Heart left ventricle (tissue), 16 donors: ENCODE measurements at regions not wholly inside any gene's neighbourhood (a gene's known extent, or its start where the extent isn't known, plus 50 kb on each side); places are given as distances from the start of the nearest gene placed in this dataset.
"Not testable (repeated sequence)": the region's sequence is repeated elsewhere in the genome, so short reads cannot be mapped to it uniquely, and the experiment has no call there.

Experiments used
- ATAC-seq, 4 donors: fragments of 200-7000 bp; cut with Tn5 transposase; one replicate each; pipeline ENCODE4 v1.9.1; 2020 to 2022; ENCODE audit warnings: moderate library complexity in 4 of 4, mild to moderate bottlenecking in 3 of 4, moderate number of reproducible peaks in 1 of 4
- DNase-seq, 5 donors: peaks; one replicate each; pipeline ENCODE4 v3.0.0-alpha.2; 2020
- H3K27ac ChIP-seq, 12 donors: fragments of 200-600 bp; sonication (generic) in 4 of 12; one replicate each; pipeline versions ENCODE4 v1.5.0 to v1.8.0; 2016 to 2022; ENCODE audit warnings: mild to moderate bottlenecking in 2 of 12
- H3K27me3 ChIP-seq, 9 donors: fragments of 200-600 bp; sonication (generic) in 2 of 9; one replicate each; pipeline versions ENCODE4 v1.5.1 to v1.8.0; 2016 to 2022; ENCODE audit warnings: mild to moderate bottlenecking in 3 of 9
- H3K36me3 ChIP-seq, 9 donors: fragments of 200-600 bp; sonication (generic) in 2 of 9; one replicate each; pipeline versions ENCODE4 v1.5.0 to v1.8.0; 2018 to 2022; ENCODE audit warnings: mild to moderate bottlenecking in 2 of 9
- H3K4me1 ChIP-seq, 12 donors: fragments of 200-600 bp; sonication (generic) in 4 of 12; one replicate each; pipeline versions ENCODE4 v1.5.0 to v1.8.0; 2016 to 2022; ENCODE audit warnings: mild to moderate bottlenecking in 3 of 12
- H3K4me3 ChIP-seq, 12 donors: fragments of 200-600 bp; sonication (generic) in 4 of 12; one replicate each; pipeline versions ENCODE4 v1.5.0 to v1.8.0; 2017 to 2022; ENCODE audit warnings: mild to moderate bottlenecking in 9 of 12, moderate library complexity in 4 of 12
- H3K9me3 ChIP-seq, 12 donors: fragments of 200-600 bp; sonication (generic) in 4 of 12; one replicate each; pipeline versions ENCODE4 v1.5.0 to v1.8.0; 2016 to 2022; ENCODE audit warnings: mild to moderate bottlenecking in 1 of 12
- CTCF ChIP-seq, 12 donors: fragments of 200-600 bp; sonication (generic) in 4 of 12; IDR thresholded peaks; one replicate each; pipeline versions ENCODE4 v1.5.0 to v1.8.0; 2018 to 2022; ENCODE audit warnings: antibody characterized with exemption in 12 of 12, mild to moderate bottlenecking in 5 of 12
- POLR2A ChIP-seq, 2 donors: fragments of 450-650 bp; IDR thresholded peaks; one replicate each; pipeline ENCODE4 v1.6.1; 2017; ENCODE audit warnings: antibody characterized with exemption in 2 of 2, mild to moderate bottlenecking in 2 of 2, moderate library complexity in 2 of 2
- WGBS, 4 donors: extraction: QIAGEN DNeasy Blood & Tissue Kit in 2 of 4; methylation state at CpG; one replicate each; pipeline versions ENCODE4 v1.1.5 to v1.1.7; 2013 to 2018; 5-methylcytosine and 5-hydroxymethylcytosine counted together
- intact Hi-C, 10 donors: fragments of 100-400 bp; cut with DNase I; formaldehyde crosslinking; loops; one replicate each; pipeline versions ENCODE4 v1.11.1 to v1.14.2; 2022
- donor health status: ischemic (EF 13 %, LVEDD 7.1; RV severe dilation, severe dysfunction).
- donor health status: healthy with polysubstance abuse.
- donor health status: DM: no; HTN: yes; CAD: no.
- donor health status: DM: no; HTN: no; CAD: no.
- donor health status: ischemic (EF 25% LVEDD 6.9; RV normal size, moderate dysfunction).
- donor health status: ischemic (EF 25% LVEDD 5.7; RV mildly dilated, moderate dysfunction).
- donor health status: healthy.
- donor health status: DM: yes; HTN: yes; CAD: no.
- donor health status: ischemic (EF 35%, LVEDD 5.7; RV mildly dilated, moderate dysfunction).
- donor health status: nonischemic (EF 11% LVEDD 7.7; RV severe dilation, severe dysfunction).
- donor health status: DM: yes; HTN: yes; CAD: no.
- donor health status: PGD.
- donor health status: ischemic (EF 29% LVEDD 5.4; RV normal size, mild dysfunction).
- donor health status: nonischemic (EF 23%, LVEDD 6.1; RV moderate dilation, normal function).

GRCh38 chr12:61564466-61564865 is 695.7 kb upstream of the USP15 start:
- intact Hi-C loops: no loop called here
- Histone ChIP-seq H3K36me3 (no peaks in the 10 kb centered on the region), H3K4me3 (no peak overlapping the region), H3K27ac (no peak overlapping the region), H3K27me3 (no peaks in the 10 kb centered on the region), H3K4me1 (no peaks in the 10 kb centered on the region), H3K9me3 (no peaks in the 10 kb centered on the region)
- TF ChIP-seq CTCF (IDR thresholded peaks at IDR 0.05): no peak
- TF ChIP-seq POLR2A (IDR thresholded peaks at IDR 0.05): no peak
- DNase-seq (no peak), ATAC-seq (no peak)
- WGBS, 4 donors: 34 to 49% (median 42%) methylated on average over 3 of the region's 3 CpGs

GRCh38 chr12:61566183-61566582 is 694.0 kb upstream of the USP15 start:
- ATAC-seq: no peak
- H3K9me3 ChIP-seq: no peaks in the 10 kb centered on the region
- no peaks in the 10 kb centered on the region for H3K36me3 ChIP-seq
- 49 to 58% (median 55%) methylated on average over 2 of the region's 2 CpGs for WGBS, 4 donors
- no peak overlapping the region for H3K27ac ChIP-seq
- no peaks in the 10 kb centered on the region for H3K4me1 ChIP-seq
- no peaks in the 10 kb centered on the region for H3K27me3 ChIP-seq
- intact Hi-C loops: no loop called here
- no peak overlapping the region for H3K4me3 ChIP-seq
- DNase-seq: no peak
- TF ChIP-seq POLR2A (IDR thresholded peaks at IDR 0.05) (no peak), CTCF (IDR thresholded peaks at IDR 0.05) (no peak)

GRCh38 chr12:61574339-61574738 is 685.9 kb upstream of the USP15 start:
- H3K27me3 ChIP-seq: no peaks in the 10 kb centered on the region
- no peaks in the 10 kb centered on the region for H3K4me1 ChIP-seq
- H3K36me3 ChIP-seq: no peaks in the 10 kb centered on the region
- ATAC-seq (no peak), DNase-seq (no peak)
- 46 to 48% (median 47%) methylated on average over 3 of the region's 3 CpGs for WGBS, 4 donors
- H3K9me3 ChIP-seq: no peaks in the 10 kb centered on the region
- no peak overlapping the region for H3K27ac ChIP-seq
- TF ChIP-seq CTCF (IDR thresholded peaks at IDR 0.05) (no peak), POLR2A (IDR thresholded peaks at IDR 0.05) (no peak)
- intact Hi-C loops: no loop called here
- H3K4me3 ChIP-seq: no peak overlapping the region

GRCh38 chr12:61584943-61585342 is 675.3 kb upstream of the USP15 start:
- H3K4me1 ChIP-seq: no peaks in the 10 kb centered on the region
- no peak for ATAC-seq
- intact Hi-C loops: no loop called here
- no peak for TF ChIP-seq POLR2A (IDR thresholded peaks at IDR 0.05)
- no peak for TF ChIP-seq CTCF (IDR thresholded peaks at IDR 0.05)
- no peak overlapping the region for H3K27ac ChIP-seq
- no peak for DNase-seq
- no peaks in the 10 kb centered on the region for H3K36me3 ChIP-seq
- H3K4me3 ChIP-seq: no peak overlapping the region
- H3K9me3 ChIP-seq: peaks cover 0 to 10% (median 0%) of the 10 kb centered on the region in 12 donors
- H3K27me3 ChIP-seq: no peaks in the 10 kb centered on the region
- WGBS, 4 donors: 70 to 85% (median 82%) methylated on average over 1 of the region's 1 CpG

- DNase-seq, H3K4me1 ChIP-seq, H3K27me3 ChIP-seq, intact Hi-C loops, H3K4me3 ChIP-seq, H3K27ac ChIP-seq, H3K36me3 ChIP-seq, ATAC-seq: not testable (repeated sequence)
- peaks cover 0 to 31% (median 8%) of the 10 kb centered on the region in 12 donors for H3K9me3 ChIP-seq
Measured at GRCh38 chr12:61590864-61591263, 669.3 kb upstream of the USP15 start.
